ENCODE measurements at regions not wholly inside any gene's neighbourhood (a gene's known extent, or its start where the extent isn't known, plus 50 kb on each side); places are given as distances from the start of the nearest gene placed in this dataset.

- TF ChIP-seq CTCF (IDR thresholded peaks at IDR 0.05; ENCODE audit: low read length) (no peak), EZH2 (IDR thresholded peaks at IDR 0.05; ENCODE audit: borderline replicate concordance, low read length) (no peak)
These were observed 577.5 kb upstream of the SORCS1 start for GRCh38 chr10:107741971-107742370.

Measured in OCI-LY1 (cell line).